ENCODE measurements at regions not wholly inside any gene's neighbourhood (a gene's known extent, or its start where the extent isn't known, plus 50 kb on each side); places are given as distances from the start of the nearest gene placed in this dataset.

- H3K4me1 ChIP-seq: no peaks in the 10 kb centered on the region
- TF ChIP-seq POLR2A (IDR thresholded peaks at IDR 0.05) (no peak), CTCF (IDR thresholded peaks at IDR 0.05) (no peak), POLR2AphosphoS5 (IDR thresholded peaks at IDR 0.05) (no peak), EP300 (IDR thresholded peaks at IDR 0.05; ENCODE audit: low read depth) (no peak)
- H3K27me3 ChIP-seq: no peaks in the 10 kb centered on the region
- no peaks in the 10 kb centered on the region for H3K9me3 ChIP-seq
- in situ Hi-C loops (cut with MboI; ENCODE audit: low pct_ligation_motif_present in 1 of 4, low pct_unique_long_range_greater_than_20kb in 1 of 4, low sequenced_read_pairs in 3 of 4): no loop called here
- no peak overlapping the region for H3K27ac ChIP-seq
- DNase-seq: no peak
- intact Hi-C loops (cut with DNase I; ENCODE audit: low total_unique reads): no loop called here
- H3K4me3 ChIP-seq: no peak overlapping the region
- WGBS, 2 donors (ENCODE audit: low coverage in 1 of 2): 80% methylated on average over 5 of the region's 5 CpGs; no CpG with 5 or more reads in 1 of the 2 donors
- H3K36me3 ChIP-seq: no peaks in the 10 kb centered on the region
Observed at GRCh38 chrX:127128282-127128681, 308.8 kb downstream of the PRR32 start.

GRCh38 chrX:127129510-127129909 lies 310.0 kb downstream of the PRR32 start:
- in situ Hi-C loops (cut with MboI; ENCODE audit: low pct_ligation_motif_present in 1 of 4, low pct_unique_long_range_greater_than_20kb in 1 of 4, low sequenced_read_pairs in 3 of 4) (no loop called here), intact Hi-C loops (cut with DNase I; ENCODE audit: low total_unique reads) (no loop called here)
- no peaks in the 10 kb centered on the region for H3K4me1 ChIP-seq
- no peaks in the 10 kb centered on the region for H3K27me3 ChIP-seq
- no peaks in the 10 kb centered on the region for H3K36me3 ChIP-seq
- DNase-seq: no peak
- TF ChIP-seq POLR2A (IDR thresholded peaks at IDR 0.05): no peak
- no peak for TF ChIP-seq POLR2AphosphoS5 (IDR thresholded peaks at IDR 0.05)
- TF ChIP-seq EP300 (IDR thresholded peaks at IDR 0.05; ENCODE audit: low read depth): no peak
- no peak for TF ChIP-seq CTCF (IDR thresholded peaks at IDR 0.05)
- WGBS, 2 donors (ENCODE audit: low coverage in 1 of 2): 93% methylated on average over 2 of the region's 2 CpGs; no CpG with 5 or more reads in 1 of the 2 donors
- H3K27ac ChIP-seq: no peak overlapping the region
- H3K9me3 ChIP-seq: no peaks in the 10 kb centered on the region
- H3K4me3 ChIP-seq: no peak overlapping the region

GRCh38 chrX:127138218-127138617 lies 318.7 kb downstream of the PRR32 start:
- no peaks in the 10 kb centered on the region for H3K4me1 ChIP-seq
- no peaks in the 10 kb centered on the region for H3K27me3 ChIP-seq
- H3K27ac ChIP-seq: no peak overlapping the region
- intact Hi-C loops (cut with DNase I; ENCODE audit: low total_unique reads) (no loop called here), in situ Hi-C loops (cut with MboI; ENCODE audit: low pct_ligation_motif_present in 1 of 4, low pct_unique_long_range_greater_than_20kb in 1 of 4, low sequenced_read_pairs in 3 of 4) (no loop called here)
- no peak overlapping the region for H3K4me3 ChIP-seq
- TF ChIP-seq CTCF (IDR thresholded peaks at IDR 0.05): no peak
- TF ChIP-seq POLR2AphosphoS5 (IDR thresholded peaks at IDR 0.05): no peak
- H3K36me3 ChIP-seq: no peaks in the 10 kb centered on the region
- H3K9me3 ChIP-seq: no peaks in the 10 kb centered on the region
- 13% methylated on average over 1 of the region's 1 CpG; no CpG with 5 or more reads in 1 of the 2 donors for WGBS, 2 donors (ENCODE audit: low coverage in 1 of 2)
- DNase-seq: no peak

- Histone ChIP-seq H3K9me3 (no peaks in the 10 kb centered on the region), H3K27ac (no peak overlapping the region), H3K27me3 (no peaks in the 10 kb centered on the region), H3K4me1 (no peaks in the 10 kb centered on the region), H3K36me3 (no peaks in the 10 kb centered on the region), H3K4me3 (no peak overlapping the region)
- TF ChIP-seq POLR2A (IDR thresholded peaks at IDR 0.05) (no peak), CTCF (IDR thresholded peaks at IDR 0.05) (no peak), POLR2AphosphoS5 (IDR thresholded peaks at IDR 0.05) (no peak), EP300 (IDR thresholded peaks at IDR 0.05; ENCODE audit: low read depth) (no peak)
- WGBS, 2 donors (ENCODE audit: low coverage in 1 of 2): 83% methylated on average over 3 of the region's 3 CpGs; no CpG with 5 or more reads in 1 of the 2 donors
- intact Hi-C loops (cut with DNase I; ENCODE audit: low total_unique reads): no loop called here
- in situ Hi-C loops (cut with MboI; ENCODE audit: low pct_ligation_motif_present in 1 of 4, low pct_unique_long_range_greater_than_20kb in 1 of 4, low sequenced_read_pairs in 3 of 4): no loop called here
- no peak for DNase-seq
Observed at GRCh38 chrX:127177966-127178365, 358.4 kb downstream of the PRR32 start.

Data from transverse colon (tissue), 4 donors.